ENCODE measurements at regions not wholly inside any gene's neighbourhood (a gene's known extent, or its start where the extent isn't known, plus 50 kb on each side); places are given as distances from the start of the nearest gene placed in this dataset.
"Not testable (repeated sequence)": the region's sequence is repeated elsewhere in the genome, so short reads cannot be mapped to it uniquely, and the experiment has no call there.

GRCh38 chr1:60274422-60275290 lies 201.1 kb upstream of the C1orf87 start:
- no peak for DNase-seq (ENCODE audit: low read depth)

GRCh38 chr1:60273185-60273584 lies 199.6 kb upstream of the C1orf87 start:
- no peak for DNase-seq (ENCODE audit: low read depth)

- DNase-seq (ENCODE audit: low read depth) = no peak
Observed at GRCh38 chr1:60271041-60271440, 197.5 kb upstream of the C1orf87 start.

- DNase-seq (ENCODE audit: low read depth) = no peak
Observed at GRCh38 chr1:60268451-60268850, 194.9 kb upstream of the C1orf87 start.

GRCh38 chr1:60265560-60266535 lies 192.3 kb upstream of the C1orf87 start:
- DNase-seq (ENCODE audit: low read depth) = no peak

- DNase-seq (ENCODE audit: low read depth) = no peak
Observed at GRCh38 chr1:60262701-60263100, 189.1 kb upstream of the C1orf87 start.

GRCh38 chr1:60257531-60257930 lies 184.0 kb upstream of the C1orf87 start:
- DNase-seq (ENCODE audit: low read depth) = no peak

GRCh38 chr1:60255565-60255964 lies 182.0 kb upstream of the C1orf87 start:
- peak; percentile 7 for DNase-seq (ENCODE audit: low read depth)

GRCh38 chr1:60251426-60251825 lies 177.9 kb upstream of the C1orf87 start:
- no peak for DNase-seq (ENCODE audit: low read depth)

GRCh38 chr1:60247467-60247866 lies 173.9 kb upstream of the C1orf87 start:
- DNase-seq (ENCODE audit: low read depth) = not testable (repeated sequence)

- no peak for DNase-seq (ENCODE audit: low read depth)
Observed at GRCh38 chr1:60245324-60245723, 171.8 kb upstream of the C1orf87 start.

GRCh38 chr1:60244906-60245305 lies 171.3 kb upstream of the C1orf87 start:
- no peak for DNase-seq (ENCODE audit: low read depth)

- no peak for DNase-seq (ENCODE audit: low read depth)
Observed at GRCh38 chr1:60235275-60235674, 161.7 kb upstream of the C1orf87 start.

GRCh38 chr1:60234776-60235175 lies 161.2 kb upstream of the C1orf87 start:
- DNase-seq (ENCODE audit: low read depth) = peak; percentile 7

GRCh38 chr1:60229821-60230220 lies 156.3 kb upstream of the C1orf87 start:
- no peak for DNase-seq (ENCODE audit: low read depth)

- DNase-seq (ENCODE audit: low read depth) = peak; percentile 47
Observed at GRCh38 chr1:60228041-60228491, 154.5 kb upstream of the C1orf87 start.

GRCh38 chr1:60227601-60228000 lies 154.0 kb upstream of the C1orf87 start:
- peak; percentile 22 for DNase-seq (ENCODE audit: low read depth)

- no peak for DNase-seq (ENCODE audit: low read depth)
Observed at GRCh38 chr1:60225486-60225885, 151.9 kb upstream of the C1orf87 start.

- no peak for DNase-seq (ENCODE audit: low read depth)
Observed at GRCh38 chr1:60224523-60224922, 151.0 kb upstream of the C1orf87 start.

- DNase-seq (ENCODE audit: low read depth) = no peak
Observed at GRCh38 chr1:60223158-60223557, 149.6 kb upstream of the C1orf87 start.

- no peak for DNase-seq (ENCODE audit: low read depth)
Observed at GRCh38 chr1:60222360-60223115, 149.0 kb upstream of the C1orf87 start.

GRCh38 chr1:60213253-60213652 lies 139.7 kb upstream of the C1orf87 start:
- DNase-seq (ENCODE audit: low read depth) = no peak

Measured in RPMI7951 (cell line).